ENCODE measurements at regions not wholly inside any gene's neighbourhood (a gene's known extent, or its start where the extent isn't known, plus 50 kb on each side); places are given as distances from the start of the nearest gene placed in this dataset.

DNA sequence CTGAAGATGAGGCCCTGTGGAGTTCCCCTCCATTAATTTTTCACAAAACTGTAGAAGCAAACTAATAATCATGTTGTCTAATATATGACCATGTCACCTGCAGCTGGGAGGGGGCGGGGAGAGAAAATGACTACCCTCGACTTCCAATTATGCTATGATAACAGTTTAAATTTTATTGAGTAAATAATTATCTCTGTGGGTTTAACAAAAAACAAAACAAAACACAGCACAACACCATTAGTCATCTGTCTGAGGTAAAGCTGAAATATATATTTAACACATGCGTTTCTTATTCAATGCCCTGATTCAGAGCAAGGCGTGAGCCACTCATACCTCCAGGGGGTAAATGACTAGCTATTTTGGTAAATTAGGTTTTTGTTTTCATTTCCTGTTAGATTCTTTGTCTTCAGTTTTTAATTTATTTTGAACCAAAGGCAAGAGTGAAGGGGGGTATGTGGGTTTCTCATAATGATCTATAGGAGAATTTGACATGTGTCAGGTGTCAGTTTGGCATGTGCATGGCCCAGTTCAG is 77.4 kb upstream of the ZCCHC2 start (continued):
- no peak for TF ChIP-seq POLR2A (IDR thresholded peaks at IDR 0.05; ENCODE audit: control extremely low read depth in 1 of 2, low read depth in 2 of 2, low read length in 2 of 2)
- no peak for TF ChIP-seq POLR2AphosphoS5 (IDR thresholded peaks at IDR 0.05; ENCODE audit: low read depth, low read length)
- TF ChIP-seq RFX5 (IDR thresholded peaks at IDR 0.05; ENCODE audit: borderline replicate concordance, low read depth, low read length): no peak
- no peak for TF ChIP-seq SP4 (IDR thresholded peaks at IDR 0.05; ENCODE audit: low read length)
